HepG2 (cell line): ENCODE measurements at regions not wholly inside any gene's neighbourhood (a gene's known extent, or its start where the extent isn't known, plus 50 kb on each side); places are given as distances from the start of the nearest gene placed in this dataset.

Source experiments
- ATAC-seq: fragments of 200-7000 bp; cut with Tn5 transposase; 3 replicates; pipeline ENCODE4 v1.9.1; 2020; ENCODE audit warnings: mild to moderate bottlenecking, moderate library complexity
- BruUV-seq: library from RNA; stranded (reverse); fragments of 400-500 nt; replicated peaks from 2 replicates; lab custom pipeline; 2021; lab: Mats Ljungman, UMichigan
- CTCF ChIA-PET: fragments of 300-600 bp; formaldehyde crosslinking; extraction: SDS; loops from one replicate; lab custom pipeline; 2021; ENCODE audit warnings: low total read pairs, inconsistent platforms, low intra/inter-chr PET ratio; lab: Yijun Ruan, JAX
- POLR2A ChIA-PET: fragments of 350-600 bp; sonication (Branson Sonifier 250); formaldehyde crosslinking; loops from one replicate; lab custom pipeline; 2020; ENCODE audit warnings: antibody characterized with exemption, inconsistent platforms; lab: Yijun Ruan, JAX
- DNase-seq: peaks from one replicate; pipeline ENCODE4 v3.0.0-alpha.2; 2015; ENCODE audit warnings: low spot score
- FAIRE-seq: peaks from 3 replicates; lab custom pipeline; 2011; peaks lifted over from hg19 to GRCh38; lab: Jason Lieb, UNC
- H2AFZ ChIP-seq: one replicate; pipeline ENCODE4 v1.6.1; 2011; ENCODE audit warnings: low read length, inconsistent platforms
- H3K27ac ChIP-seq: fragments of 300-600 bp; 3 replicates; pipeline ENCODE4 v1.8.0; 2011; ENCODE audit warnings: mixed run types, mild to moderate bottlenecking, mixed read lengths, low read length, inconsistent platforms; ENCODE audit not compliant: insufficient read depth; ENCODE audit errors: extremely low read length
- H3K27me3 ChIP-seq, 2 experiments: fragments of 200-600 bp in 1 of 2; 2 replicates in 1 of 2; 3 replicates in 1 of 2; pipeline versions ENCODE4 v1.6.0 to v1.8.0; 2011; ENCODE audit warnings: low read length in 2 of 2, mild to moderate bottlenecking in 2 of 2, moderate library complexity in 2 of 2, inconsistent platforms in 1 of 2; ENCODE audit not compliant: insufficient read depth in 2 of 2, control insufficient read depth in 1 of 2
- H3K36me3 ChIP-seq, 2 experiments: fragments of 200-600 bp in 1 of 2; replicated peaks in 1 of 2; 2 replicates in 1 of 2; 3 replicates in 1 of 2; pipeline versions ENCODE4 v1.5.1 to v1.8.0; 2011; ENCODE audit warnings: low read length in 2 of 2, inconsistent platforms in 1 of 2; ENCODE audit not compliant: insufficient read depth in 2 of 2, control insufficient read depth in 1 of 2
- H3K4me1 ChIP-seq: 2 replicates; pipeline ENCODE4 v1.5.1; 2012; ENCODE audit warnings: low read length, inconsistent platforms; ENCODE audit not compliant: insufficient read depth
- H3K4me2 ChIP-seq: 2 replicates; pipeline ENCODE4 v1.6.0; 2011; ENCODE audit warnings: low read depth, low read length, inconsistent platforms
- H3K4me3 ChIP-seq, 3 experiments: fragments of 200-600 bp in 1 of 3; sonication (generic), shearing (Covaris generic) in 1 of 3; replicated peaks in 1 of 3; 2 replicates each; pipeline ENCODE4 v1.5.1; 2011 to 2016; ENCODE audit warnings: low read length in 3 of 3, inconsistent platforms in 2 of 3, low read depth in 2 of 3, mild to moderate bottlenecking in 2 of 3, control low read depth in 1 of 3, mixed read lengths in 1 of 3; ENCODE audit not compliant: insufficient read depth in 1 of 3
- H3K79me2 ChIP-seq: one replicate; pipeline ENCODE4 v1.6.1; 2011; ENCODE audit warnings: low read length, inconsistent platforms; ENCODE audit not compliant: insufficient read depth
- H3K9ac ChIP-seq: 2 replicates; pipeline ENCODE4 v1.6.0; 2011; ENCODE audit warnings: mild to moderate bottlenecking, low read depth, low read length, inconsistent platforms; ENCODE audit not compliant: insufficient read depth
- H3K9me3 ChIP-seq: 2 replicates; pipeline ENCODE4 v1.5.1; 2012; ENCODE audit warnings: mild to moderate bottlenecking, low read length
- H4K20me1 ChIP-seq: 2 replicates; pipeline ENCODE4 v1.6.0; 2011; ENCODE audit warnings: inconsistent platforms, mild to moderate bottlenecking, low read length, moderate library complexity; ENCODE audit not compliant: insufficient read depth
- FOXK1 ChIP-seq: sonication (generic); formaldehyde crosslinking; IDR thresholded peaks from 2 replicates; pipeline ENCODE4 v1.4.0; 2020; ENCODE audit warnings: low read depth, missing genetic modification reagents, borderline replicate concordance
- JARID2 ChIP-seq: sonication (generic); formaldehyde crosslinking; IDR thresholded peaks from 2 replicates; pipeline ENCODE4 v1.8.1; 2023; ENCODE audit warnings: missing genetic modification reagents, inconsistent platforms; ENCODE audit not compliant: insufficient replicate concordance
- KLF6 ChIP-seq: IDR thresholded peaks from 2 replicates; pipeline ENCODE4 v1.8.0; 2016; ENCODE audit warnings: missing biosample characterization, missing genetic modification reagents
- KMT2A ChIP-seq: sonication (generic); formaldehyde crosslinking; IDR thresholded peaks from 2 replicates; pipeline ENCODE4 v1.4.0; 2020; ENCODE audit warnings: missing genetic modification reagents
- NFKBIZ ChIP-seq: IDR thresholded peaks from 2 replicates; pipeline ENCODE4 v1.6.1; 2018; ENCODE audit warnings: missing genetic modification reagents, missing compliant biosample characterization
- RARG ChIP-seq: sonication (generic); formaldehyde crosslinking; IDR thresholded peaks from 2 replicates; pipeline ENCODE4 v1.4.0; 2020; ENCODE audit warnings: low read depth, mild to moderate bottlenecking, missing genetic modification reagents
- SNAPC2 ChIP-seq: sonication (generic); formaldehyde crosslinking; IDR thresholded peaks from 2 replicates; pipeline ENCODE4 v1.8.1; 2022; ENCODE audit warnings: mild to moderate bottlenecking, missing genetic modification reagents
- ZNF879 ChIP-seq: sonication (generic); formaldehyde crosslinking; IDR thresholded peaks from 2 replicates; pipeline ENCODE4 v1.8.1; 2023; ENCODE audit warnings: missing genetic modification reagents
- WGBS: methylation state at CpG from one replicate; pipeline ENCODE4 v1.1.6; 2017; ENCODE audit warnings: low lambda C conversion rate; 5-methylcytosine and 5-hydroxymethylcytosine counted together
- in situ Hi-C: cut with HindIII; loops from 2 replicates; pipeline ENCODE4 v1.10.0; 2017; ENCODE audit warnings: low pct_unique_long_range_greater_than_20kb; ENCODE audit not compliant: extremely low pct_ligation_motif_present
- intact Hi-C: fragments of 100-400 bp; cut with micrococcal nuclease; formaldehyde crosslinking; loops from one replicate; pipeline ENCODE4 v1.10.0; 2022; ENCODE audit not compliant: unreplicated experiment
- TF ChIP-seq, protein P1 (sequence below): sonication (generic); formaldehyde crosslinking; IDR thresholded peaks from 2 replicates; pipeline ENCODE4 v1.4.0; 2020; ENCODE audit warnings: mild to moderate bottlenecking, low read depth, missing genetic modification reagents
- TF ChIP-seq, protein P2 (sequence below): sonication (generic); formaldehyde crosslinking; IDR thresholded peaks from 2 replicates; pipeline ENCODE4 v1.4.0; 2020; ENCODE audit warnings: missing genetic modification reagents, borderline replicate concordance

DNA sequence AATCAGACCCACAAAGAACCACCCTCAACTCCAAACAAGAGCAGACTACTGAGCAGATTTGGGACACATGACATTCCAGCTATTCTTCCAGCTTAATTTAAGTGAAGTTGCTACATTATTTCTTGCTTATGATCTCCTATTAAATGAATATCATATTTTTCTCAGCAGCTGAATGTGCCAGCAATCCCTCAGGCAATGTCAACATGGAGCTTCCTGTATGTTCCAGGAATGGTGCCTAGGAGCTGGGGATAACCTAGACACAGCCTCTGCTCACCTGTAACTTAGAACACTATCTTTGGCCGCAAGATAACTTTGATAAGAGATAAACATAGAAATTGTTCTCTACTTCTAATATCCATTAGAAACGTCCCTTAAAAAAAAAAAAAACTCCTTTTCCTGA, 274.4 kb upstream of the RASGEF1B start:
- TF ChIP-seq ZNF879 (CRISPR knock-in tag) (no peak), FOXK1 (no peak), JARID2 (CRISPR knock-in tag) (no peak), RARG (no peak), KMT2A (CRISPR knock-in tag) (no peak), NFKBIZ (CRISPR knock-in tag) (no peak), SNAPC2 (no peak), KLF6 (CRISPR knock-in tag) (no peak)
- TF ChIP-seq, protein P1, sequence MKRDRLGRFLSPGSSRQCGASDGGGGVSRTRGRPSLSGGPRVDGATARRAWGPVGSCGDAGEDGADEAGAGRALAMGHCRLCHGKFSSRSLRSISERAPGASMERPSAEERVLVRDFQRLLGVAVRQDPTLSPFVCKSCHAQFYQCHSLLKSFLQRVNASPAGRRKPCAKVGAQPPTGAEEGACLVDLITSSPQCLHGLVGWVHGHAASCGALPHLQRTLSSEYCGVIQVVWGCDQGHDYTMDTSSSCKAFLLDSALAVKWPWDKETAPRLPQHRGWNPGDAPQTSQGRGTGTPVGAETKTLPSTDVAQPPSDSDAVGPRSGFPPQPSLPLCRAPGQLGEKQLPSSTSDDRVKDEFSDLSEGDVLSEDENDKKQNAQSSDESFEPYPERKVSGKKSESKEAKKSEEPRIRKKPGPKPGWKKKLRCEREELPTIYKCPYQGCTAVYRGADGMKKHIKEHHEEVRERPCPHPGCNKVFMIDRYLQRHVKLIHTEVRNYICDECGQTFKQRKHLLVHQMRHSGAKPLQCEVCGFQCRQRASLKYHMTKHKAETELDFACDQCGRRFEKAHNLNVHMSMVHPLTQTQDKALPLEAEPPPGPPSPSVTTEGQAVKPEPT (CRISPR knock-in tag) = no peak
- TF ChIP-seq, protein P2, sequence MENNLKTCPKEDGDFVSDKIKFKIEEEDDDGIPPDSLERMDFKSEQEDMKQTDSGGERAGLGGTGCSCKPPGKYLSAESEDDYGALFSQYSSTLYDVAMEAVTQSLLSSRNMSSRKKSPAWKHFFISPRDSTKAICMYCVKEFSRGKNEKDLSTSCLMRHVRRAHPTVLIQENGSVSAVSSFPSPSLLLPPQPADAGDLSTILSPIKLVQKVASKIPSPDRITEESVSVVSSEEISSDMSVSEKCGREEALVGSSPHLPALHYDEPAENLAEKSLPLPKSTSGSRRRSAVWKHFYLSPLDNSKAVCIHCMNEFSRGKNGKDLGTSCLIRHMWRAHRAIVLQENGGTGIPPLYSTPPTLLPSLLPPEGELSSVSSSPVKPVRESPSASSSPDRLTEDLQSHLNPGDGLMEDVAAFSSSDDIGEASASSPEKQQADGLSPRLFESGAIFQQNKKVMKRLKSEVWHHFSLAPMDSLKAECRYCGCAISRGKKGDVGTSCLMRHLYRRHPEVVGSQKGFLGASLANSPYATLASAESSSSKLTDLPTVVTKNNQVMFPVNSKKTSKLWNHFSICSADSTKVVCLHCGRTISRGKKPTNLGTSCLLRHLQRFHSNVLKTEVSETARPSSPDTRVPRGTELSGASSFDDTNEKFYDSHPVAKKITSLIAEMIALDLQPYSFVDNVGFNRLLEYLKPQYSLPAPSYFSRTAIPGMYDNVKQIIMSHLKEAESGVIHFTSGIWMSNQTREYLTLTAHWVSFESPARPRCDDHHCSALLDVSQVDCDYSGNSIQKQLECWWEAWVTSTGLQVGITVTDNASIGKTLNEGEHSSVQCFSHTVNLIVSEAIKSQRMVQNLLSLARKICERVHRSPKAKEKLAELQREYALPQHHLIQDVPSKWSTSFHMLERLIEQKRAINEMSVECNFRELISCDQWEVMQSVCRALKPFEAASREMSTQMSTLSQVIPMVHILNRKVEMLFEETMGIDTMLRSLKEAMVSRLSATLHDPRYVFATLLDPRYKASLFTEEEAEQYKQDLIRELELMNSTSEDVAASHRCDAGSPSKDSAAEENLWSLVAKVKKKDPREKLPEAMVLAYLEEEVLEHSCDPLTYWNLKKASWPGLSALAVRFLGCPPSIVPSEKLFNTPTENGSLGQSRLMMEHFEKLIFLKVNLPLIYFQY = no peak
- Histone ChIP-seq H3K36me3 (no peaks in the 10 kb centered on the region), H3K4me1 (no peaks in the 10 kb centered on the region), H3K4me3 (no peak overlapping the region), H4K20me1 (no peaks in the 10 kb centered on the region), H3K27me3 (no peaks in the 10 kb centered on the region), H3K9ac (no peak overlapping the region), H3K9me3 (no peaks in the 10 kb centered on the region), H3K79me2 (no peaks in the 10 kb centered on the region), H3K4me2 (no peak overlapping the region), H3K27ac (no peak overlapping the region), H2AFZ (no peak overlapping the region)
- ATAC-seq (no peak), FAIRE-seq (no peak), DNase-seq (no peak)
- POLR2A ChIA-PET = no interaction called here
- CTCF ChIA-PET = no interaction called here
- in situ Hi-C loops (no loop called here), intact Hi-C loops (no loop called here)
- no TSS peak for BruUV-seq
- WGBS = 29% methylated on average over 2 of the region's 2 CpGs
